ENCODE measurements at regions not wholly inside any gene's neighbourhood (a gene's known extent, or its start where the extent isn't known, plus 50 kb on each side); places are given as distances from the start of the nearest gene placed in this dataset.

DNA sequence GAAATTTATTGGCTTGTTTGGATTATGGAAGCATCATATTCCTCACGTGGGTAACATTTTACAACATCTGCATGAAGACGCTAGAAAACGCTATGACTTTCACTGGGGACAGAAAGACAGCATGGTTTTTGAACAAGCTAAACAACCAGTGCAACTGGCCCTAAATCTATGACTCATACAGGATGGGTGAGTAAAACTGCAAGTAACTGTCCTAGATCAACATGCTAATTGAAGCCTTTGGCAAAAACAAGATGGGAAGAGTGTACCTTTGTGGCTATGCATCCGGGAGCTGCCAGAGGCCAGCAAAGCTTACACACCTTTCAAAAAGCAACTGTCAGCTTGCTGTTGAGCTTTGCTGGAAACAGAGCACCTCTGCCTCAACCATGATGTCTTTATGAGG lies 1096.0 kb upstream of the DDX18 start:
- Histone ChIP-seq H3K27me3 (ENCODE audit: insufficient read depth) (no peaks in the 10 kb centered on the region), H3K4me2 (no peak overlapping the region), H3K27ac (ENCODE audit: low read depth) (no peak overlapping the region), H3K9me2 (ENCODE audit: insufficient read depth) (no peaks in the 10 kb centered on the region), H3K79me2 (replicated peaks; ENCODE audit: insufficient read depth) (no peaks in the 10 kb centered on the region), H3K4me3 (no peak overlapping the region), H3K4me1 (ENCODE audit: insufficient read depth) (0 out of 2 replicates have a peak, but pooled peaks cover 5% of the 10 kb centered on the region), H3K36me3 (ENCODE audit: insufficient read depth) (no peaks in the 10 kb centered on the region), H2AFZ (no peak overlapping the region), H3F3A (replicated peaks; ENCODE audit: low read depth) (no peaks in the 10 kb centered on the region), H4K20me1 (replicated peaks; ENCODE audit: insufficient read depth) (no peaks in the 10 kb centered on the region)
- Mint-ChIP-seq H3K36me3 (ENCODE audit: low read depth) (peaks cover 6% of the 10 kb centered on the region), H3K4me1 (no peaks in the 10 kb centered on the region), H3K27ac (peak overlapping the region; percentile 49; the same call in 1 of the 2 replicates), H3K9me3 (peaks cover 11% of the 10 kb centered on the region; the same call in 2 of the 3 replicates), H3K27me3 (ENCODE audit: insufficient read depth, low read depth, poor library complexity) (no peaks in the 10 kb centered on the region), H3K4me3 (no peak overlapping the region)
- ATAC-seq (no peak), DNase-seq (ENCODE audit: low spot score) (no peak)
- TF ChIP-seq CREB1 (CRISPR knock-in tag; IDR thresholded peaks at IDR 0.05; ENCODE audit: low read depth) (no peak), ZNF114 (CRISPR knock-in tag; IDR thresholded peaks at IDR 0.05) (no peak)
- TF ChIP-seq, protein P1, sequence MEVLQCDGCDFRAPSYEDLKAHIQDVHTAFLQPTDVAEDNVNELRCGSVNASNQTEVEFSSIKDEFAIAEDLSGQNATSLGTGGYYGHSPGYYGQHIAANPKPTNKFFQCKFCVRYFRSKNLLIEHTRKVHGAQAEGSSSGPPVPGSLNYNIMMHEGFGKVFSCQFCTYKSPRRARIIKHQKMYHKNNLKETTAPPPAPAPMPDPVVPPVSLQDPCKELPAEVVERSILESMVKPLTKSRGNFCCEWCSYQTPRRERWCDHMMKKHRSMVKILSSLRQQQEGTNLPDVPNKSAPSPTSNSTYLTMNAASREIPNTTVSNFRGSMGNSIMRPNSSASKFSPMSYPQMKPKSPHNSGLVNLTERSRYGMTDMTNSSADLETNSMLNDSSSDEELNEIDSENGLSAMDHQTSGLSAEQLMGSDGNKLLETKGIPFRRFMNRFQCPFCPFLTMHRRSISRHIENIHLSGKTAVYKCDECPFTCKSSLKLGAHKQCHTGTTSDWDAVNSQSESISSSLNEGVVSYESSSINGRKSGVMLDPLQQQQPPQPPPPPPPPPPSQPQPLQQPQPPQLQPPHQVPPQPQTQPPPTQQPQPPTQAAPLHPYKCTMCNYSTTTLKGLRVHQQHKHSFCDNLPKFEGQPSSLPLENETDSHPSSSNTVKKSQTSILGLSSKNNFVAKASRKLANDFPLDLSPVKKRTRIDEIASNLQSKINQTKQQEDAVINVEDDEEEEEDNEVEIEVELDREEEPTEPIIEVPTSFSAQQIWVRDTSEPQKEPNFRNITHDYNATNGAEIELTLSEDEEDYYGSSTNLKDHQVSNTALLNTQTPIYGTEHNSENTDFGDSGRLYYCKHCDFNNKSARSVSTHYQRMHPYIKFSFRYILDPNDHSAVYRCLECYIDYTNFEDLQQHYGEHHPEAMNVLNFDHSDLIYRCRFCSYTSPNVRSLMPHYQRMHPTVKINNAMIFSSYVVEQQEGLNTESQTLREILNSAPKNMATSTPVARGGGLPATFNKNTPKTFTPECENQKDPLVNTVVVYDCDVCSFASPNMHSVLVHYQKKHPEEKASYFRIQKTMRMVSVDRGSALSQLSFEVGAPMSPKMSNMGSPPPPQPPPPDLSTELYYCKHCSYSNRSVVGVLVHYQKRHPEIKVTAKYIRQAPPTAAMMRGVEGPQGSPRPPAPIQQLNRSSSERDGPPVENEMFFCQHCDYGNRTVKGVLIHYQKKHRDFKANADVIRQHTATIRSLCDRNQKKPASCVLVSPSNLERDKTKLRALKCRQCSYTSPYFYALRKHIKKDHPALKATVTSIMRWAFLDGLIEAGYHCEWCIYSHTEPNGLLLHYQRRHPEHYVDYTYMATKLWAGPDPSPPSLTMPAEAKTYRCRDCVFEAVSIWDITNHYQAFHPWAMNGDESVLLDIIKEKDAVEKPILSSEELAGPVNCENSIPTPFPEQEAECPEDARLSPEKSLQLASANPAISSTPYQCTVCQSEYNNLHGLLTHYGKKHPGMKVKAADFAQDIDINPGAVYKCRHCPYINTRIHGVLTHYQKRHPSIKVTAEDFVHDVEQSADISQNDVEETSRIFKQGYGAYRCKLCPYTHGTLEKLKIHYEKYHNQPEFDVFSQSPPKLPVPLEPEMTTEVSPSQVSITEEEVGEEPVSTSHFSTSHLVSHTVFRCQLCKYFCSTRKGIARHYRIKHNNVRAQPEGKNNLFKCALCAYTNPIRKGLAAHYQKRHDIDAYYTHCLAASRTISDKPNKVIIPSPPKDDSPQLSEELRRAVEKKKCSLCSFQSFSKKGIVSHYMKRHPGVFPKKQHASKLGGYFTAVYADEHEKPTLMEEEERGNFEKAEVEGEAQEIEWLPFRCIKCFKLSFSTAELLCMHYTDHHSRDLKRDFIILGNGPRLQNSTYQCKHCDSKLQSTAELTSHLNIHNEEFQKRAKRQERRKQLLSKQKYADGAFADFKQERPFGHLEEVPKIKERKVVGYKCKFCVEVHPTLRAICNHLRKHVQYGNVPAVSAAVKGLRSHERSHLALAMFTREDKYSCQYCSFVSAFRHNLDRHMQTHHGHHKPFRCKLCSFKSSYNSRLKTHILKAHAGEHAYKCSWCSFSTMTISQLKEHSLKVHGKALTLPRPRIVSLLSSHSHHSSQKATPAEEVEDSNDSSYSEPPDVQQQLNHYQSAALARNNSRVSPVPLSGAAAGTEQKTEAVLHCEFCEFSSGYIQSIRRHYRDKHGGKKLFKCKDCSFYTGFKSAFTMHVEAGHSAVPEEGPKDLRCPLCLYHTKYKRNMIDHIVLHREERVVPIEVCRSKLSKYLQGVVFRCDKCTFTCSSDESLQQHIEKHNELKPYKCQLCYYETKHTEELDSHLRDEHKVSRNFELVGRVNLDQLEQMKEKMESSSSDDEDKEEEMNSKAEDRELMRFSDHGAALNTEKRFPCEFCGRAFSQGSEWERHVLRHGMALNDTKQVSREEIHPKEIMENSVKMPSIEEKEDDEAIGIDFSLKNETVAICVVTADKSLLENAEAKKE (CRISPR knock-in tag; IDR thresholded peaks at IDR 0.05) = no peak
- TF ChIP-seq, protein P2, sequence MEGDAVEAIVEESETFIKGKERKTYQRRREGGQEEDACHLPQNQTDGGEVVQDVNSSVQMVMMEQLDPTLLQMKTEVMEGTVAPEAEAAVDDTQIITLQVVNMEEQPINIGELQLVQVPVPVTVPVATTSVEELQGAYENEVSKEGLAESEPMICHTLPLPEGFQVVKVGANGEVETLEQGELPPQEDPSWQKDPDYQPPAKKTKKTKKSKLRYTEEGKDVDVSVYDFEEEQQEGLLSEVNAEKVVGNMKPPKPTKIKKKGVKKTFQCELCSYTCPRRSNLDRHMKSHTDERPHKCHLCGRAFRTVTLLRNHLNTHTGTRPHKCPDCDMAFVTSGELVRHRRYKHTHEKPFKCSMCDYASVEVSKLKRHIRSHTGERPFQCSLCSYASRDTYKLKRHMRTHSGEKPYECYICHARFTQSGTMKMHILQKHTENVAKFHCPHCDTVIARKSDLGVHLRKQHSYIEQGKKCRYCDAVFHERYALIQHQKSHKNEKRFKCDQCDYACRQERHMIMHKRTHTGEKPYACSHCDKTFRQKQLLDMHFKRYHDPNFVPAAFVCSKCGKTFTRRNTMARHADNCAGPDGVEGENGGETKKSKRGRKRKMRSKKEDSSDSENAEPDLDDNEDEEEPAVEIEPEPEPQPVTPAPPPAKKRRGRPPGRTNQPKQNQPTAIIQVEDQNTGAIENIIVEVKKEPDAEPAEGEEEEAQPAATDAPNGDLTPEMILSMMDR (conservative IDR thresholded peaks at IDR 0.05; ENCODE audit: low read depth in 2 of 2) = no peak
- TF ChIP-seq, protein P3, sequence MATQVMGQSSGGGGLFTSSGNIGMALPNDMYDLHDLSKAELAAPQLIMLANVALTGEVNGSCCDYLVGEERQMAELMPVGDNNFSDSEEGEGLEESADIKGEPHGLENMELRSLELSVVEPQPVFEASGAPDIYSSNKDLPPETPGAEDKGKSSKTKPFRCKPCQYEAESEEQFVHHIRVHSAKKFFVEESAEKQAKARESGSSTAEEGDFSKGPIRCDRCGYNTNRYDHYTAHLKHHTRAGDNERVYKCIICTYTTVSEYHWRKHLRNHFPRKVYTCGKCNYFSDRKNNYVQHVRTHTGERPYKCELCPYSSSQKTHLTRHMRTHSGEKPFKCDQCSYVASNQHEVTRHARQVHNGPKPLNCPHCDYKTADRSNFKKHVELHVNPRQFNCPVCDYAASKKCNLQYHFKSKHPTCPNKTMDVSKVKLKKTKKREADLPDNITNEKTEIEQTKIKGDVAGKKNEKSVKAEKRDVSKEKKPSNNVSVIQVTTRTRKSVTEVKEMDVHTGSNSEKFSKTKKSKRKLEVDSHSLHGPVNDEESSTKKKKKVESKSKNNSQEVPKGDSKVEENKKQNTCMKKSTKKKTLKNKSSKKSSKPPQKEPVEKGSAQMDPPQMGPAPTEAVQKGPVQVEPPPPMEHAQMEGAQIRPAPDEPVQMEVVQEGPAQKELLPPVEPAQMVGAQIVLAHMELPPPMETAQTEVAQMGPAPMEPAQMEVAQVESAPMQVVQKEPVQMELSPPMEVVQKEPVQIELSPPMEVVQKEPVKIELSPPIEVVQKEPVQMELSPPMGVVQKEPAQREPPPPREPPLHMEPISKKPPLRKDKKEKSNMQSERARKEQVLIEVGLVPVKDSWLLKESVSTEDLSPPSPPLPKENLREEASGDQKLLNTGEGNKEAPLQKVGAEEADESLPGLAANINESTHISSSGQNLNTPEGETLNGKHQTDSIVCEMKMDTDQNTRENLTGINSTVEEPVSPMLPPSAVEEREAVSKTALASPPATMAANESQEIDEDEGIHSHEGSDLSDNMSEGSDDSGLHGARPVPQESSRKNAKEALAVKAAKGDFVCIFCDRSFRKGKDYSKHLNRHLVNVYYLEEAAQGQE (IDR thresholded peaks at IDR 0.05; ENCODE audit: unreplicated experiment) = no peak
